ENCODE measurements at regions not wholly inside any gene's neighbourhood (a gene's known extent, or its start where the extent isn't known, plus 50 kb on each side); places are given as distances from the start of the nearest gene placed in this dataset.
"Not testable (repeated sequence)": the region's sequence is repeated elsewhere in the genome, so short reads cannot be mapped to it uniquely, and the experiment has no call there.

DNA sequence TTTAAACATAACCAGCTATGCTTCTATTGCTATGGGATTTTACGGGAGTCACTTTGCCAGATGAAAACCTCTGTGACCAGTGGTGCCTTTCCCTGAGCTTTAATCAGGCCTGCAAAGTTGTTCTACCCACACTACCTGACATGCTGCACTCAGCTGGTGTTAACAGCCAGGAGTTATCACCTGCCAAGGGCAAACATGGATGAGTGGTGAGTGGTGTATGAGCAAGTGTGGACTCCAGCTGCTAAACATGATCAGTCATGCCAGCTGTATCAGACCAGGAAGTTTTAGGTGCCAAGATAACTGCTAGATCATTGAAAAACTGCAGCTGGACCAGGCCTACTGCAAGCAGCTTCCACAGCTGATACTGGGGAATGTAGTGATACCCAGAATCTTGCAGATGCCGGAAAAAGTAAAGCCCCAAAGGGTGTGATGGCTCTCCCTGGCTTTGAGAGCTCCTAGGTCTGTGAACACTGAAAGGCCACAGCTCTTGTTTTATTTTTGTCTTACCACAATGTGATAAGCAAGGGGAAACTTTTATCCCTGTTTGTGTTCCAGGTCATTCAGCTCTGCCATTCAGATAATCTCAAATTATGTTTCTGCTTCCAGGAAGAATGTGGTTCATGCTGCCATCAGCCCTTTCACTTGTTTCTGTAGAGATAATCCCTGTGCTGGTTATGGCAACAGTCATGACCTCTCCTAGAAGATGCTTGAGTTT, 163.5 kb downstream of the CDY2B start:
- H3K4me1 Mint-ChIP-seq (ENCODE audit: low read depth); H3K27me3 Mint-ChIP-seq (ENCODE audit: insufficient read depth); H3K36me3 Mint-ChIP-seq (ENCODE audit: low read depth); DNase-seq (ENCODE audit: low spot score); H3K4me3 Mint-ChIP-seq; intact Hi-C loops (cut with micrococcal nuclease); H3K9me3 Mint-ChIP-seq; H3K27ac Mint-ChIP-seq: not testable (repeated sequence)

- intact Hi-C loops (cut with micrococcal nuclease); H3K27me3 Mint-ChIP-seq (ENCODE audit: insufficient read depth); H3K4me3 Mint-ChIP-seq; DNase-seq (ENCODE audit: low spot score); H3K4me1 Mint-ChIP-seq (ENCODE audit: low read depth); H3K27ac Mint-ChIP-seq; H3K36me3 Mint-ChIP-seq (ENCODE audit: low read depth); H3K9me3 Mint-ChIP-seq: not testable (repeated sequence)
Observed at GRCh38 chrY:17668037-17668436, 212.0 kb downstream of the CDY2B start.

GRCh38 chrY:17643052-17643451, 237.0 kb downstream of the CDY2B start:
- H3K4me3 Mint-ChIP-seq; H3K27ac Mint-ChIP-seq; H3K4me1 Mint-ChIP-seq (ENCODE audit: low read depth); intact Hi-C loops (cut with micrococcal nuclease); H3K36me3 Mint-ChIP-seq (ENCODE audit: low read depth); H3K27me3 Mint-ChIP-seq (ENCODE audit: insufficient read depth); DNase-seq (ENCODE audit: low spot score); H3K9me3 Mint-ChIP-seq: not testable (repeated sequence)

DNA sequence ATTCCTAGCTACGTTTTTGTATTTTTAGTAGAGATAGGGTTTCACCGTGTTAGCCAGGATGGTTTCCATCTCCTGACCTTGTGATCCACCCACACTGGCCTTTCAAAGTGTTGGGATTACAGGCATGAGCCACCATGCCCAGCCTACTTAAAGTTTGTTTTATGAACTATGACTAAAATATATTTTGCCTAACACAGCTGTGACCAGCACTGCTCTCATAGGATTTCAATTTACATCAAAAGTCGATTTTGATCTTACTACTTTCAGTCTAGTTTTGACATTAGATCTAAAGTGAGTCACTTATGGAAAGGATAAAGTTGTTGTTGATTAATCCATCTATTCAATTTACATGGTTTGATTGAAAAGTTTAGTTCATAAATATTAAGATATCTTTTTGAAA, 245.5 kb downstream of the CDY2B start:
- H3K27me3 Mint-ChIP-seq (ENCODE audit: insufficient read depth): not testable (repeated sequence)

DNA sequence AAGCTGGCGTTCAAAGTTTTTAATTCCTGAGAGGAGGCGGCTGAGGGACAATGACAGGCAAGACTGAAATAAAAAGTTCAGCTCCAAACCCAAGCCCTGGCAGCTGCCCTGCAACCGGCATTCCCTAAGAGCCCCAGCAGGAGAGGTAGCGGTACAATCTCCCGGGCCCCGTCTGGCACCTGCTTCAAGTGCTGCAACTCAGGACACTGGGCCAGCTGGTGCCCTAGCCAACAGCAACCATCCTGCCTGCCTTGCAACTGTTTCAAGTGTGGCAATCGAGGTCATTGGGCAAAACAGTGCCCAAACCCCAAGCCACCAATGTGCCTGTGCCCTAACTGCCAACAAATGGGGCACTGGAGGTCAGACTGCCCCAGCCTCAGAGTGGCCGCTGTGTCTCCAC, 268.8 kb downstream of the CDY2B start:
- H3K36me3 Mint-ChIP-seq (ENCODE audit: low read depth); DNase-seq (ENCODE audit: low spot score); H3K27ac Mint-ChIP-seq; H3K4me1 Mint-ChIP-seq (ENCODE audit: low read depth); intact Hi-C loops (cut with micrococcal nuclease); H3K4me3 Mint-ChIP-seq; H3K27me3 Mint-ChIP-seq (ENCODE audit: insufficient read depth); H3K9me3 Mint-ChIP-seq: not testable (repeated sequence)

More for the DNA sequence above, 245.5 kb downstream of the CDY2B start:
- H3K36me3 Mint-ChIP-seq (ENCODE audit: low read depth); H3K4me3 Mint-ChIP-seq; DNase-seq (ENCODE audit: low spot score); H3K4me1 Mint-ChIP-seq (ENCODE audit: low read depth); H3K9me3 Mint-ChIP-seq; intact Hi-C loops (cut with micrococcal nuclease); H3K27ac Mint-ChIP-seq: not testable (repeated sequence)

DNA sequence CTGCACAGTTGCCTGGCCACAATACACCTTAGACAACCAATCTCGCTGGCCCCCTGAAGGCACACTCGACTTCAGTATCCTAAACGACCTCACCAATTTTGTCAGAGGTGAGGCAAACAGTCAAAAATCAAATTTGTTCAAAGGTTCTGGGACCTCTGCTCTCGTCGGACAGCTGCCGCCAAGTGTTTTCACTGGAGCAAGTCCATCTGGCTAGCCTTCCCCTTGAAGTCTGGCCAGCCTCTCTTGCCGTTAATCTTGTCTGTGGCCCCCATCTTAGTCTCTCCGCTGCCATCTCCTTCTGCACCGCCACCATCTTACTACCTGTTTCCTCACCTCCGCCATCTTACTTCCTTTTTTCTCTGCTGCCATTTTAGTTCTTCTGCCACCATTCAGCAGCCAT, 269.4 kb downstream of the CDY2B start:
- DNase-seq (ENCODE audit: low spot score); H3K4me3 Mint-ChIP-seq; H3K9me3 Mint-ChIP-seq; H3K27me3 Mint-ChIP-seq (ENCODE audit: insufficient read depth); H3K36me3 Mint-ChIP-seq (ENCODE audit: low read depth); H3K27ac Mint-ChIP-seq; intact Hi-C loops (cut with micrococcal nuclease); H3K4me1 Mint-ChIP-seq (ENCODE audit: low read depth): not testable (repeated sequence)

- intact Hi-C loops (cut with micrococcal nuclease); H3K27me3 Mint-ChIP-seq (ENCODE audit: insufficient read depth): not testable (repeated sequence)
Observed at GRCh38 chrY:17607150-17607549, 272.9 kb downstream of the CDY2B start.

DNA sequence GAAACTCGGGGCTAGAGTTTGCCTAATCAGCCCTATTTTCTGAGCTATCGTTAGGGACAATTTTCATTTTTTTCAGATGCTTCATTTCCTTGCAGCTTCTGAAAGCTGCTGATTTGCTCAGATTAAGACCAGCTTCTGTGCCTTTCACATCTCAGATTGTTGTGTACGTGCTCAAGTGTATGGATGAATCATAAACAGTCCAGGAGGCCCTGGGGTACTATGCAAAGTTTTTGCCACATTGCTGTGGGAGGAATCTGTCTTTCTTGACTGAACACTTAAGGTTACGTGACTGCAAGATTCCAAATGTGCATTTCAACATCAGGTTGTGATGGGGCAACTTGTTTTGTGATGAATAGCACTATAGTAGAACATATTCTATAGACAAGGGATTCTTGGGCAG, 280.8 kb downstream of the CDY2B start:
- H3K36me3 Mint-ChIP-seq (ENCODE audit: low read depth); DNase-seq (ENCODE audit: low spot score); H3K27me3 Mint-ChIP-seq (ENCODE audit: insufficient read depth); H3K27ac Mint-ChIP-seq; intact Hi-C loops (cut with micrococcal nuclease); H3K4me3 Mint-ChIP-seq; H3K9me3 Mint-ChIP-seq; H3K4me1 Mint-ChIP-seq (ENCODE audit: low read depth): not testable (repeated sequence)

More at GRCh38 chrY:17607150-17607549, 272.9 kb downstream of the CDY2B start:
- H3K9me3 Mint-ChIP-seq; DNase-seq (ENCODE audit: low spot score); H3K27ac Mint-ChIP-seq; H3K4me3 Mint-ChIP-seq; H3K36me3 Mint-ChIP-seq (ENCODE audit: low read depth); H3K4me1 Mint-ChIP-seq (ENCODE audit: low read depth): not testable (repeated sequence)

DNA sequence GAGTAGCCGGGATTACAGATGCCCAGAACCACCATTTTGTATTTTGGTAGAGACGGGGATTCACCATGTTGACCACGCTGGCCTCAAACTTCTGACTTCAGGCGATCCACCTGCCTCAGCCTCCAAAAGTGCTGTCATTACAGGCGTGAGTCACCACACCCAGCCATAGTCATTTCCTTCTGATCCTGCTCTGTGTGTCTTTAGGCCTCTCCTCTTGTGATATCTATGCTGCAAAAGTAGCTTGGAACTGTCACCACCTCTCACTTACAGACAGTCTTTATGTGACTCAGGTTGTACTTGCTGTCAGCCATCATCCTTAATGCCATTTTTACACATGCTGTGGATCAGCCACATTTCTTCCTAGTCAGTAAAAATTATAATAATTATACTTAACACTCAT, 286.3 kb downstream of the CDY2B start:
- H3K27ac Mint-ChIP-seq; intact Hi-C loops (cut with micrococcal nuclease); H3K27me3 Mint-ChIP-seq (ENCODE audit: insufficient read depth): not testable (repeated sequence)

GRCh38 chrY:17579956-17580519, 300.0 kb downstream of the CDY2B start:
- H3K4me1 Mint-ChIP-seq (ENCODE audit: low read depth); DNase-seq (ENCODE audit: low spot score); intact Hi-C loops (cut with micrococcal nuclease); H3K9me3 Mint-ChIP-seq; H3K4me3 Mint-ChIP-seq; H3K36me3 Mint-ChIP-seq (ENCODE audit: low read depth); H3K27ac Mint-ChIP-seq; H3K27me3 Mint-ChIP-seq (ENCODE audit: insufficient read depth): not testable (repeated sequence)

More for the DNA sequence above, 286.3 kb downstream of the CDY2B start:
- not testable (repeated sequence) for H3K4me3 Mint-ChIP-seq; H3K36me3 Mint-ChIP-seq (ENCODE audit: low read depth); DNase-seq (ENCODE audit: low spot score); H3K4me1 Mint-ChIP-seq (ENCODE audit: low read depth); H3K9me3 Mint-ChIP-seq

- intact Hi-C loops (cut with micrococcal nuclease); H3K27ac Mint-ChIP-seq; H3K36me3 Mint-ChIP-seq (ENCODE audit: low read depth); H3K4me1 Mint-ChIP-seq (ENCODE audit: low read depth); DNase-seq (ENCODE audit: low spot score); H3K27me3 Mint-ChIP-seq (ENCODE audit: insufficient read depth); H3K9me3 Mint-ChIP-seq: not testable (repeated sequence)
- peak overlapping the region; percentile 49 for H3K4me3 Mint-ChIP-seq
Observed at GRCh38 chrY:17579131-17579955, 300.7 kb downstream of the CDY2B start.

- H3K4me1 Mint-ChIP-seq (ENCODE audit: low read depth); H3K9me3 Mint-ChIP-seq; H3K36me3 Mint-ChIP-seq (ENCODE audit: low read depth); H3K27me3 Mint-ChIP-seq (ENCODE audit: insufficient read depth); DNase-seq (ENCODE audit: low spot score); H3K4me3 Mint-ChIP-seq; intact Hi-C loops (cut with micrococcal nuclease); H3K27ac Mint-ChIP-seq: not testable (repeated sequence)
Observed at GRCh38 chrY:17563114-17563513, 316.9 kb downstream of the CDY2B start.
